Pancreas (tissue), 10 donors: ENCODE measurements at regions not wholly inside any gene's neighbourhood (a gene's known extent, or its start where the extent isn't known, plus 50 kb on each side); places are given as distances from the start of the nearest gene placed in this dataset.

Source experiments
- ATAC-seq, 4 donors: fragments of 200-7000 bp; cut with Tn5 transposase; one replicate each; pipeline versions ENCODE4 v1.8.0 to v1.9.1; 2020; ENCODE audit warnings: mild to moderate bottlenecking in 4 of 4, moderate library complexity in 4 of 4
- DNase-seq, 6 donors: peaks; one replicate each; pipeline ENCODE4 v3.0.0-alpha.2; 2020
- FAIRE-seq: peaks from 2 replicates; lab custom pipeline; 2012; peaks lifted over from hg19 to GRCh38; lab: Jason Lieb, UNC
- H3K27ac ChIP-seq, 4 donors: fragments of 200-600 bp; sonication (generic); 1 replicate in 3 of 4; 2 replicates in 1 of 4; pipeline versions ENCODE4 v1.5.0 to v1.8.0; 2020
- H3K27me3 ChIP-seq, 4 donors: fragments of 200-600 bp; one replicate each; pipeline ENCODE4 v1.8.0; 2021
- H3K36me3 ChIP-seq, 3 donors: fragments of 200-600 bp; sonication (generic) in 1 of 3; one replicate each; pipeline versions ENCODE4 v1.5.0 to v1.8.0; 2020 to 2021
- H3K4me1 ChIP-seq, 3 donors: fragments of 200-600 bp; one replicate each; pipeline ENCODE4 v1.8.0; 2021
- H3K4me3 ChIP-seq, 4 donors: fragments of 200-600 bp; sonication (generic) in 2 of 4; one replicate each; pipeline versions ENCODE4 v1.5.0 to v1.8.0; 2020 to 2021
- H3K9me3 ChIP-seq, 4 donors: fragments of 200-600 bp; one replicate each; pipeline ENCODE4 v1.8.0; 2021
- WGBS, 2 donors: extraction: QIAGEN DNeasy Blood & Tissue Kit; methylation state at CpG; one replicate each; pipeline ENCODE4 v1.1.7; 2013; 5-methylcytosine and 5-hydroxymethylcytosine counted together
- intact Hi-C, 3 donors: fragments of 100-400 bp; cut with DNase I; formaldehyde crosslinking; loops; one replicate each; pipeline versions ENCODE4 v1.11.1 to v1.14.2; 2022
- TF ChIP-seq, protein P1 (sequence below), 4 donors: fragments of 200-600 bp; sonication (generic) in 3 of 4; IDR thresholded peaks; one replicate each; pipeline versions ENCODE4 v1.5.0 to v1.8.0; 2021; ENCODE audit warnings: antibody characterized with exemption in 4 of 4
- donor health status: healthy with polysubstance abuse.
- donor health status: DM: no; HTN: no; CAD: no; lungs with moderate emphysema.
- donor health status: DM: no; HTN: no; CAD: no.
- donor health status: control.
- donor health status: control.
- donor health status: Bipolar disorder and iron deficiency.
- donor health status: DM: yes; HTN: yes; CAD: no.
- donor health status: DM: no; HTN: no; CAD: no.
- donor health status: DM: no; HTN: no; CAD: no.
- donor health status: DM: yes; HTN: yes; CAD: no.

DNA sequence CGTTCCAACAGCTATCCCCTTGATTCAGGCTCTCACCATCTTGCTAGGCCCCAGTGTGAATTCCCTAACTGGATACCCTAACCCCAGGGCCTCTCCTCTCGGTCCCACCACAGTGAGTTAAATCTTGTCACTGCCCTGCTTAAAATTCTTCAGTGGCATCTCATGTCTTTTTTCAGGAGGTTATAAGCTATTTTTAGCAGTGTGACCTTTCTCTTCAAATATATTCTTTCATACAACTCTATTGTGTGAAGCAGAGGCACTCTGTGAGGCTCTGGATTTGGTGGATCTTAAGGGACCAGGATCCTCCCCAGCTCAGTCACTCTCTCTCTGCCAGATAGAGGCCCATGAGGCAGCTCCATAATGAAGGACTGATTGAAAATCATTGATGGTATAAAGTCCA is 760.4 kb downstream of the NTRK3 start:
- no peak for ATAC-seq
- FAIRE-seq = no peak
- Histone ChIP-seq H3K4me3 (no peak overlapping the region), H3K27ac (no peak overlapping the region), H3K36me3 (no peaks in the 10 kb centered on the region), H3K27me3 (peaks cover 0 to 4% (median 0%) of the 10 kb centered on the region in 4 donors), H3K4me1 (no peaks in the 10 kb centered on the region), H3K9me3 (no peaks in the 10 kb centered on the region)
- 72 to 74% methylated on average over 2 of the region's 2 CpGs for WGBS, 2 donors
- no peak for DNase-seq
- TF ChIP-seq, protein P1, sequence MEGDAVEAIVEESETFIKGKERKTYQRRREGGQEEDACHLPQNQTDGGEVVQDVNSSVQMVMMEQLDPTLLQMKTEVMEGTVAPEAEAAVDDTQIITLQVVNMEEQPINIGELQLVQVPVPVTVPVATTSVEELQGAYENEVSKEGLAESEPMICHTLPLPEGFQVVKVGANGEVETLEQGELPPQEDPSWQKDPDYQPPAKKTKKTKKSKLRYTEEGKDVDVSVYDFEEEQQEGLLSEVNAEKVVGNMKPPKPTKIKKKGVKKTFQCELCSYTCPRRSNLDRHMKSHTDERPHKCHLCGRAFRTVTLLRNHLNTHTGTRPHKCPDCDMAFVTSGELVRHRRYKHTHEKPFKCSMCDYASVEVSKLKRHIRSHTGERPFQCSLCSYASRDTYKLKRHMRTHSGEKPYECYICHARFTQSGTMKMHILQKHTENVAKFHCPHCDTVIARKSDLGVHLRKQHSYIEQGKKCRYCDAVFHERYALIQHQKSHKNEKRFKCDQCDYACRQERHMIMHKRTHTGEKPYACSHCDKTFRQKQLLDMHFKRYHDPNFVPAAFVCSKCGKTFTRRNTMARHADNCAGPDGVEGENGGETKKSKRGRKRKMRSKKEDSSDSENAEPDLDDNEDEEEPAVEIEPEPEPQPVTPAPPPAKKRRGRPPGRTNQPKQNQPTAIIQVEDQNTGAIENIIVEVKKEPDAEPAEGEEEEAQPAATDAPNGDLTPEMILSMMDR (IDR thresholded peaks at IDR 0.05) = no peak
- intact Hi-C loops = no loop called here

DNA sequence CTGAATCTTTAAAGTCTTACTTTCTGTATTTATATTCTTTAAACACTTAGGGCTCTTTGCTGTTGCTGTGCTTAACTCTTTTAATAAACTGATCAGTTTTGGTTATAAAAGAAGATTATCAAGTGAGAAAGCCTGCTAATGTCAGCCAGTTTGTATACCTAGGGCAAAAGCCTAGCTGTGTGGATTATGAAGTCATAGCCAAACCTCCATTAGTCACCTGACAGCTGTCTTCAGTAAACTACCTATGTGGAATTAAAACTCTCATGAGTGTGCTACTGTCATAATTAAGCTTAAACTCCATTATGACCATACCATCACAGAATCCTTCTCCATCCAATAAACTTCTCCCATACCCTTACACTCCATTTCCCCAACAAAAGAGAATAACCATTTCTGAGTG is 762.7 kb downstream of the NTRK3 start:
- no peaks in the 10 kb centered on the region for H3K4me1 ChIP-seq
- H3K27ac ChIP-seq = no peak overlapping the region
- H3K4me3 ChIP-seq = no peak overlapping the region
- DNase-seq (no peak), ATAC-seq (no peak), FAIRE-seq (no peak)
- no peaks in the 10 kb centered on the region for H3K9me3 ChIP-seq
- TF ChIP-seq, protein P1 (IDR thresholded peaks at IDR 0.05) = no peak
- intact Hi-C loops = no loop called here
- H3K36me3 ChIP-seq = no peaks in the 10 kb centered on the region
- H3K27me3 ChIP-seq = peaks cover 0 to 4% (median 0%) of the 10 kb centered on the region in 4 donors

DNA sequence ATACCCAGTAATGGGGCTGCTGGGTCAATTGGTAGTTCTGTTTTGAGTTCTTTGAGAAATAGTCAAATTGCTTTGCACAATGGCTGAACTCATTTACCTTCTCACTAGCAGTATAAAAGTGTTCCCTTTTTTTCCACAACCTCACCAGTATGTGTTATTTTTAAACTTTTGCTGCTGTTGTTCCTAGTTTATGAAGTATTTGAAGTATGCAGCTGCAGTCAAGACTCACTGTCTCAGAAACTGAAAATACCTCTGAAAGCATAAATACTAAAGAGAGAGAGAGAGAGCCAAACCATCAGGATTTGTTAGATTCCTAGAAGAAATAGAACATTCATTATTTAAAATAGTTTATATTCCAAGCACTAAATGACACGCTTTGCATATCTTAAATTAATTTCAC is 764.2 kb downstream of the NTRK3 start:
- 67 to 91% methylated on average over 1 of the region's 1 CpG for WGBS, 2 donors
- TF ChIP-seq, protein P1 (IDR thresholded peaks at IDR 0.05) = no peak
- FAIRE-seq (no peak), ATAC-seq (no peak), DNase-seq (no peak)
- no peak overlapping the region for H3K27ac ChIP-seq
- intact Hi-C loops = no loop called here
- H3K4me3 ChIP-seq = no peak overlapping the region
- H3K4me1 ChIP-seq = no peaks in the 10 kb centered on the region
- peaks cover 0 to 4% (median 0%) of the 10 kb centered on the region in 4 donors for H3K27me3 ChIP-seq
- H3K36me3 ChIP-seq = no peaks in the 10 kb centered on the region
- H3K9me3 ChIP-seq = no peaks in the 10 kb centered on the region

DNA sequence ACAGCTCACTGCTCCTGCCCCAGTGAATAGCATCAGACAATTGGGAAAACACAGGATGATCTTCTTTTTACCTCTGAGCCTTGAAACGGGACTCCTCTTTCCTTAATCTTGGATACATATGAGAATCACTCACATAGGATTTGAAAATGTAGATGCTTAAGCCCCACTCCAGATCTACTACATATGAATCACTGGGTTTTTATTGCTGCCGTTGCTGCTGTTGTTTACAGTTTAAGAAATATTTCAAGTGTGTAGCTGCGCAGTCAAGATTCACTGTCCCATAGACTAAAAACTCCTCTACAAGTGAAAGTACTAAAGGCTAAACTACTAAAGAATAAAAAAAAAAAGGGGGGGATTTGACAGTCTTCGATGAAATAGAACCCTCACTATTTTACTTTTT is 765.9 kb downstream of the NTRK3 start:
- no peaks in the 10 kb centered on the region for H3K9me3 ChIP-seq
- no peaks in the 10 kb centered on the region for H3K36me3 ChIP-seq
- no peak overlapping the region for H3K4me3 ChIP-seq
- TF ChIP-seq, protein P1 (IDR thresholded peaks at IDR 0.05) = no peak
- FAIRE-seq = no peak
- H3K4me1 ChIP-seq = no peaks in the 10 kb centered on the region
- H3K27ac ChIP-seq = no peak overlapping the region
- DNase-seq = no peak
- ATAC-seq = no peak
- 54 to 55% methylated on average over 4 of the region's 4 CpGs for WGBS, 2 donors
- intact Hi-C loops = no loop called here
- H3K27me3 ChIP-seq = peaks cover 0 to 4% (median 0%) of the 10 kb centered on the region in 4 donors

DNA sequence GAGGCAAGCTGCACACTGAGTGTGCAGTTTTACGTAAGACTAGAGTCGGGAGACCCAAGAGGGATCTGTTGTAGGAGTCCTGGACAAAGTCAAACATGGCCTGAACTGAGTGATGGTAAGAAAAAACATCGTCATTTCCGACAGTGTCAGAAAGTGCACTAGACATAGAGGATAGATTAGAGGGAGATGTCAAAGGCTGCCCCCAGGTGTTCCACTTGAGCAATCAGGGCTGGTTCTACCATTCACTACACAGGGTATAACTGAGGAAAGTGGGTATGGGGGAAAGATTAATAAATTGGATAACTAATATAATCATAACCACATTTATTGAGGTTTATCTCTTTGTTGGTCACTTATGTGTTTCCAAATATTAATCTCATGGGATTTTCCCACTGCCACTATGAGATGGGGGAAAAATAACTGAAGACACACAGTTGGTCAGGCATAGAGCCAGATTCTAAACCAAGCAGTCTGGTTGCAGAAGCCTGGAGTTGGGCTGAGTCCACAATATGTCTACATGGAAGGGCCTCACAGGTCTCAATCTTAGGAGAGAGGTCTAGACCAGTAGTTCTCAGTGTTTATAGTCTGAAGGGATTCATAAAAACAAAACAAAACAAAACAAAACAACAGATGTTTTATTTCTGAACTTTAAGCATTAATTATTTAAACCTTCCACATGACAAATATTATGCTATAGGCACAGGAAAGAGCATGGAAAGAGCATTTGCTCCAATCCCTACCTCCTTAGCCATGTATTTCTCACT is 766.5 kb downstream of the NTRK3 start:
- DNase-seq (no peak), FAIRE-seq (no peak), ATAC-seq (no peak)
- H3K9me3 ChIP-seq = no peaks in the 10 kb centered on the region
- no peak overlapping the region for H3K27ac ChIP-seq
- H3K27me3 ChIP-seq = peaks cover 0 to 4% (median 0%) of the 10 kb centered on the region in 4 donors
- no peak overlapping the region for H3K4me3 ChIP-seq
- 44 to 45% methylated on average over 4 of the region's 4 CpGs for WGBS, 2 donors
- intact Hi-C loops = no loop called here
- H3K36me3 ChIP-seq = no peaks in the 10 kb centered on the region
- TF ChIP-seq, protein P1 (IDR thresholded peaks at IDR 0.05) = no peak
- H3K4me1 ChIP-seq = no peaks in the 10 kb centered on the region
